Kidney tubule cell (primary cell): ENCODE measurements at regions not wholly inside any gene's neighbourhood (a gene's known extent, or its start where the extent isn't known, plus 50 kb on each side); places are given as distances from the start of the nearest gene placed in this dataset.
"Not testable (repeated sequence)": the region's sequence is repeated elsewhere in the genome, so short reads cannot be mapped to it uniquely, and the experiment has no call there.

Source experiments
- DNase-seq: peaks from one replicate; pipeline ENCODE4 v3.0.0-alpha.2; 2018; ENCODE audit warnings: low spot score

DNA sequence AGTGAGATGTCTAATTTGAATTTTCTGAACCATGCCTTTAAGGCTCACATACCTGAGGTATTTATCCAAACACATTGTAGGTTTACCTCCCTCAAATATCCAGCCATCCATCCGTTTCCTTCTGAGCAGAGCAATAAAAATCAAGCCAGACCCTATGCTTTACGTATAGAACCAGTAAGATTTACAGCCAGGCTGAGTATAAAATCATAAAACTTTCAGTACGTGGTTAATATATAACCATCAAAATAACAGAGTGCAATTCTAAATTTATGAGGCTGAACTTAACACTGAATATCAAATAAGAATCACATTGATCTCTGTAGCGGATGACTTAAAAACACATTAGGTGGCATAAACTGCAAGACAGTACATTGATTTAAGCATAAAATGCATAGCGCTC is 877.9 kb upstream of the WWC1 start:
- DNase-seq = no peak

DNA sequence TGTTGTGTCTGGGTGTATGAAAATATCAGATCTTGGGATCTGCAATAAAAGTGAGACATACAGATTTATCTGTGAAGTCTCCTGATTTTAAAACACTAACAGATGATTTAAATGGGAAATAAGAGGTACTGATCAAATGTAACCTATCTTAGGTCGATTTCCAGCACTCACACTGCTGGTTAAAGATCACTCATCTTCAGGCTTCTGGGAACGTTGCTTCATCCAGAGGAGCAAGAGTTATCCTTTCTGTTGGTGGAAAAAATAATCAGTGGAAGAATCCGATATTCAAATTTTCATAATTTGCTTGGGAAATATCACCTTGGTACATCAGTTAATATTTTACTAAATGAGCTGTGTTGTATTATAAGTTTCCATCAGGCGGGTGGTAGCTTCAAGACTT is 876.8 kb upstream of the WWC1 start:
- no peak for DNase-seq

DNA sequence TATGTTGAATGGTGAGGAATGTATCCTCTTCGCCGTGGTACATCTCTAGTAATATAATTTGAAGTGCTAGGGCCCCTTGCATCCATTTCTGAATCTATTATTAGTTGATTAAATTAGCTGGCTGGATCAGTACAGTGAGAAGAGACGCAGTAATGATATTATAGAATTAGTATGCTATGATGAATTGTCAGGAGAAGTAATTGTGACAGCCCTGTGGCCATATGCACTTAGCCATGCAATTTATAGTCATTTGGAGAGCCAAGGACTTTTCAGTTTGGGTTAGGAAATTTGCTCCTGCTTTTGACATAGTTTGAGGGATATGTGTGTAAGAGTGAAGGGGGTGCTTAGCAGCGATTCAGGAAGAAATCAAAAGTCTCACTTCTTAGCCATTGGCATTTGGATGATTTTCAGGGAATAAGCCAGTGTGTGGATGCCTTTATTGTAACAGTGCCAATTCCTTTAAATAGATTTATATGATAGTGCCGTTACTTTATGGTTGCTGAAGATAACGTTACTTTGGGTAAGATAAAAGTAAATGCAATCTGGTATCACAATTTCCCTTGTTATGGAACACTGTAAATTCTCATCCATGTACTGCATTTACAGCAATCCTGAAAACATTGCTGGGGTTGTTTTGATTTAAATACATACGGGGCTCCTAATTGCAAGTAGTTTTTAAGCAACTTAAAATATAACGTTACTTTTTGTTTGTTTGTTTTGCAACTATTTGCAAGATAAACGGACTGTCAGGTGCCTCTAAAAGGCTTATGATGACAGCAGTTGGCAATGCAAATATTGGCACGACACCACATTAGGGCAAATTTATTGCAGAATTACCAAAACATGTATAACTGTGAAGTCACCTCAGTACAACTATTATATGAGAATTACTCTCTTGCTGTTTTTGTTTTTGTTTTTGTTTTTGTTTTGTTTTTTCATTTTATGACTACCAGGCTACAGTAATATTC is 875.4 kb upstream of the WWC1 start:
- DNase-seq = no peak

DNA sequence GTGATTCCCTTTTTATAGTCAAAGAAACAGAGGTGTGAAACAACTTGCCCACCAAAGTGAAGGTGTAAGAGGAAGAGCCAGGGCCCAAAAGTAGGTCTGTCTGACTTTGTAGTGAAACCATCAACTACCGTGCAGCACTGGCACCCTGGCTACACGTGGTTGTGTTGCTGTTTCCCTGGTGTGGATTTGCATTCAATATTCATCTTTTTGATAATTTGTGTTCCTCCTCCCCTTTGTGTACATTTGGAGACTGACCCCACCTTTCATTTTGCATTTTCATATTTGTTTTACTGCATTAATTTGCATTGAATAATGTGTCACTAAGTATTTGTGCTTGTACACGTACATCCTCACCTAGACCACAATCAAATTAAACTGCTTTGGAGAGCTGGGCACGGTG is 873.8 kb upstream of the WWC1 start:
- DNase-seq = no peak

DNA sequence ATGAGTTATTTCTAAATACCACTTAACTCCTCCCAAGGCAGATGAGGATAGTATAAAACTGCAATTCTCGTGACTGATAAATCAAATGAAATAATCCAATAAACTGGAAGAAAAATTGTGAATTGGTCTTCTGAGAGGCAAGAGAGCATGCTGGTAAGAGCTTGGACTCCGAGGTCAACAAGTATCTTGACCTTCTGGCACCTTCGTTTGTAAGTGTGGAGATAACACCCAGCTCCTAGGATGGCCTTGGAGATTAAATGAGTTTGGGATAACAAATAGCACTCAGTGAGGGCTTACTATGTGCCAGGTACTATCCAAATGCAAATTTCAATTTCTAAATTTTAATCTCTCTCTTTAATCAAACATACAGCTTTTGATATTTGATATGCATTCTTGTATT is 866.3 kb upstream of the WWC1 start:
- DNase-seq = no peak

DNA sequence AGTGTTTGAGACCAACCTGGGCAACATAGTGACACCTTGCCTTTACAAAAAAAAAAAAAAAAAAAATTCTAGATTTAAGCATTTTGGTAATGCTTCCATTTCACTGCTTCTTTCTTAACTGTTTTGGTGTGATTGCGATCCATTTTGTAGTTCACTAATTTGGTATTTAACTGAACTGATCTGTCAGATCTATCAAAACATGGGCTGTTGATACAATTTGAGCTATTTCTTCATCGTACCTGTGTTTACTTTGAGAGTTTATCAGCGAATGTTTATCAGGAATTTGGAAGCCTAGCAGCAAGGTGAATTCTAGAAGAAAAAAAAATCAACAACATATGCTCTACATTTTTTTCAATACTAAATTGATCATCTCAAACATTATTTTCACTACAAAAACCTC is 864.9 kb upstream of the WWC1 start:
- DNase-seq = no peak

DNA sequence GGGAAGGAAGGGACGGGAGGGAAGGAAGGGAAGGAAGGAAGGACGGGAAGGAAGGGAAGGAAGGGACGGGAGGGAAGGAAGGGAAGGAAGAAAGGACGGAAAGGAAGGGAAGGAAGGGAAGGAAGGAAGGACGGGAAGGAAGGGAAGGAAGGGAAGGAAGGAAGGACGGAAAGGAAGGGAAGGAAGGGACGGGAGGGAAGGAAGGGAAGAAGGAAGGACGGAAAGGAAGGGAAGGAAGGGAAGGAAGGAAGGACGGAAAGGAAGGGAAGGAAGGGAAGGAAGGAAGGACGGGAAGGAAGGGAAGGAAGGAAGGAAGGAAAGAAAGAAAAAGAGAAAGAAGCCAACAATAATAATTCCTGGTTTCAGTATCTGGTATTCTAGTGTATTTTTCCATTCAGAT is 863.8 kb upstream of the WWC1 start:
- DNase-seq = not testable (repeated sequence)

DNA sequence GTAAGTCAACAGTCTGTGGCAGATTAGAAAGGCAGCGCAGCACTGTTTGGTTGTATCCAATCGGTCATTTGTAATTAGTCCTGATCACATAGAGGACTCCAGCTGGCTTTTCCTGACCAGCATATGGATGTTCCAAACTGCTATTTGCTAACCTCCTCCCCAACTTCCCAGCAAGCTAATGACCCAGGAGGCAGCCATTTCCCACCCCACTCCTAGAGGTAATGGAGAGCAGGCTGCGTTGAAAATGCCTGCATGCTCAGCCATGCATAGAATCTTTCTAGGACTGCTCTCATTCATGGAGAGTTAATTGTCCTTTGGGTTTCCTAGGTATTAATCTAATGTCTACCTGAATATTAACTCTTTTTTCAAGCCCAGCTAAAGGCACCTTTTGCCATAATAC is 850.6 kb upstream of the WWC1 start:
- no peak for DNase-seq

DNA sequence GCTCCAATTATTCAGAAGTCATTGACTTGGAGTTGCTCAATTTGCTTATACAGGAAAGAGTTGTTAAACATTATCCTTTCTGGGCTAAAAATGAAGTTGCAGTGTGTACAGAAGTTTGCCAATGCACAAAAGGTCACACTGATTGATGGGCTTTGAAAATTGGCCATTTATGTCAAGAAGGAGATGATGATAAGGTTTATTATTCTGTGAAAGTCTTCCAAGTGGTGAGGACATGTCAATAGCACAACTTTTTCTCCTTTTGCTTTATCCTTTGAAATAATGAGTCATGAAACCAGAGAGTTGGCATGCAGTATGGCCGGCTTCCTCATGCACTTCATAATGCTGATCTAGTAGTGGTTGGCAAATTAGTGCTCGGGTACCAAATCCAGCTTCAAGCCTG is 848.5 kb upstream of the WWC1 start:
- DNase-seq = peak; percentile 34

DNA sequence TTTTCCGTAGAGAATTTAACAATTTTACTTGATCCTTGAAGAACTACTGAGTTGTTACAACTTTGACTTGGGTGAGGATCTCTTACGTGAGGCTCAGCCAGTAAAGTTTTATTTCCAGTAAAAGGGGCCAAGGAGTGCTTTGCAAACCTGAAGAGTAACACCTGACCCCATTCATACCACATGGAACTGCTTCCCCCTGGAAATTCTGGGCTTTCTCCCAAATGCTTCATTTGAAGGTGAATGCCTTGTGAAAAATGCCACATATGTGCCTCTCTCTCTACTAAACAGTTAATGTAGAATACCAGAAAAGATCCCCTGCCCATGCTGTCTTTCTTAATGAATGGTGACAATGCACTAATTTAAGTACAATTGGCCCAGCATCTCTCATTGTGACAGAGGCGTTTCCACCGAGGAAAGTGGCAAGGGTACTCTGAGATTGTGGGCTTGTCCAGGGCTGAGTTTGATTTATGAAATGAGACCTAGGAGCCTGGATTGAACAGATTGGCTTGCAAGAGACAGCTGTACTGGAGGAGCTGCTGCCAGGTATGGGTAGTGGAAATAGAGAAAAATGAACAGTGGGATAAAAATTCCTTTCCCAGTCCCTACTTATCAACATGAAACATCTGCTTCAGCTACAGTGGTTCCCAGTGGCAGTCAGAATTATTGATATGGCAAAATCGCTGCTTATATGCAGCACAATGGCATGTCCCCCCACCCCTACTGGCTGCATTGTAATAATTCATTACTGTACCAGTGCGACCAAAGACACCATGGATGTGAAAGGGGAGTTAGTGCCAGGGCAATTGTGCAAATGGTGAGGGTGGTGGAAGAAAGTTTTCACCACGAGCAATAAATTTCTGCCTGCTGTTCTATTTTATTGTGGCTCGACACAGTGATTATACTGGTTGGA is 843.7 kb upstream of the WWC1 start:
- DNase-seq = no peak

DNA sequence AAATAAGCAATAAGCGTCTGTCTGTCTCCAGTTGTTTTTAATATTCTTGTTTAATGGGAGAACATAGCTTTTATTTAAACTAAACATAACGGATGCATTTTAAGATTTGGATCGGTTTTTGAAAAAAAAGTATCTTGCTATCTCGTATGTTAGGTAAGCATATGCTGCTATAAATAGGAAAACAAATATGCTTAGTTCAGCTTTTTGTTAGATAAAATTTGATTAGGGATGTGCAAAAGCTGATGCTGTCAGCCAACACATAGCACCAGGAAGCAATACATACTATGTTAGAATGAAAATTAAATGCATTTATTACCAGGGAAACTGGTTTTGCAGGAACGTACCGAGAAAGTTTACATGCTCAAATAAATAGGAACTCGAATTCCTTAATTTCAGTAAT is 843.1 kb upstream of the WWC1 start:
- DNase-seq = no peak

DNA sequence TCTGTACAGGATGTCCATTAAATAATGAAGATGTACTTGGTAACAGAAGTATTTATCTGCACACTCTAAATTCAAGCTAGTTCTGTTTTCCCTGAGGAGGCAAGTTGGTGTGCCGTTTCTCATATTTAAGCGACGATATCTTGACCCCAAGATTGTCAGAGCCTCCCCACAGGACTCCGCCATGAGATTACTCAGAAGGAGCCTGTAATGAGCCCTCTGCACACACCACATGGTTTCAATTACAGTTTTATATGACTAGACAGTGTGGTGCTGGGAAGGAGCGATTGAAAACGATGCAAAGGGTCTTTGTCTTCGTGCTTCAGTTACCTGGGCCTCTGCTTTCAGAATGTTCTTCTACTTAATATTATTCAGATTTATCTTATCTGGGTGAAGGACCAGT is 840.4 kb upstream of the WWC1 start:
- no peak for DNase-seq

DNA sequence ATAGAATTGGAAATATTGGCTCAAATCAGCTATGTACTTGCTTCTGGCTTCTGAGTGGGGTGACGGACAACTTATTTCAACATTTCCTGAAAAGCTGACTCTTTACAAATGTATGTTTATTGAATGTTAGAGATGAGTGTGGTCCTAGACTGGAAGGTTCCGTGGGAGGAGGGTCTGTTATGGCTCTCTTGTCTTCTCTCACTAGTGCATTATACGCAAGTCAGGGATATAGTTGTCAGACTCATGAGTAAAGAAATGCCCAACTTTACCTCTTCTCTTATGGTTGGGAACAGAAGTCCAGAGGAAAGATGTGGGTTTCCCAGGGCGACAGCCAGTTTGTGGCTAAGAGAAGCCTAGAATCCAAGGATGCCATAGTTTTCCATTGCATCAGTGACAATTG is 839.3 kb upstream of the WWC1 start:
- no peak for DNase-seq

DNA sequence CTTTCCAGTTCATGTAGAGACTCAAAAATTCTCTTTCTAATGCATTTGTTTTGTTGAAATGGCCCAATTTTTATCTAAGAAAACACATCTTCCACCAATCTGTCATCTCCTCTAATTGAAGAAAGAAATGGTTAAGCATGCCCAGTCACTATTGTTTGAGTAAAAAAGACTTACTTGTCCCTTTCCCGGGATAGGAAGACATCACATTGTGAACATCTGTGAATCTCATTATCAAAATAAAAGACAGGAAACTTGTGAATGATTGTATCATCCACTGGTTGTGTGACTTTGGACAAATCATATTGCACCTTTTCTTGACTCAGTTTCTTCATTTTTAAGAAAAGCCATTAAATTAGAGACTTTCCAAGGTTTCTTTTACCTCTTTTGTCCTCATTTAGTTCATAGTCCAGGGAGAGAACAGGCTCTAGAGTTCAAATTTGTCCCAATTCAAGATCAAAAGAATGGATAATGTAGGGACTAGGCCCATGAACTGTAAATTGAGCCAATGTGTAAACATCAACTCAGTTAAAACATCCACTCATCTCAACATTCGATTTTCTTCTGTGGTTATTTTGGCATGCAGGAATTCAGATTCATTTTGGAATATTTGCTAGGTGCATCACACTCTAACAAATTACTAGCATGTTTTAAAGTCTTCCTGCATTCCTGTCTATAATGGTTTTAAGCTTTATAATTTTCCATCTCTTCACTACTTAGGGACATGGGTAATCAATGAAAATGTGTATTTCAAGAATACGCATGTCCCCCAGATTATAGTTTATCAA is 838.0 kb upstream of the WWC1 start:
- DNase-seq = no peak

DNA sequence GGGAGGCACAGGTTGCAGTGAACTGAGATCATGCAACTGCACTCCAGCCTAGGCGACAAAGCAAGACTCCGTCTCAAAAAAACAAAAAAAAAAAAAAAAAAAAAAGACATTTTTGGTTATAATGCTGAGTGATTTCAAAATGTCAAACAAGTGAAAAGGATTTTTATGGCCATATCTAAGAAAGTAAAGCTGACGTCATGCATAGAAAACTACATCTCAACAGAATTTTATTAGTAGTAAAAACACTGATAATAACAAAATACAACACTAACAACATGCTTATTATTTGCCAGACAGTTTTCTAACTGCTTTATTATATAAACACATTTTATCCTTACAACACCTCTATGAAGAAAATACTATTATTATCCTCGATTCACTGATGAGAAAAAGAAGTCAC is 833.0 kb upstream of the WWC1 start:
- no peak for DNase-seq

DNA sequence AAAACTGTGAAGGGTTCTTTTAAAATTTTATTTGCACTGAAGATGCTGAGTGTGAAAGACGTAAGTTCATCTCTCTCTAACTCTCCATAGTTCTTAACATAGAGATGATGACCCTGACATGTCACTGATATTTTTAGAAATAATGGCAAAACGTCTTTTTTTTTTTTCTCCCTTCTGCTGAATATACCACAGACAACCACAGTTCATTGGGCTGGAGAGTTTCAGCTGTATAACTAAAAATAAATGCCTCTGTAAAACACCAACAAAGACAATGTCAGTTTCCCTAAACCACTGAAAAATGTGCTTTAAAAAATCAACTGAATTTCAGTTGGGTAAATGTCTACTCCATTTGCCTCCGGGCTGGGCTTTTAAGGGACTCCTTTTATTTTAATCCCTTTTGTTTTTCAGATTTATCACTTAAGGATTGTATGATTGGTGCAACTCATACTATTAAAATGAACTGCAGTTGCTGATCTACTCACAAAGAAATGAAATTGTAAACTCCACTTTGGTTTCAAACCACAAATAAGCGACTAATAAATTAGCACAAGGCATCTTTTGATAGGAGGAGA is 830.9 kb upstream of the WWC1 start:
- no peak for DNase-seq

DNA sequence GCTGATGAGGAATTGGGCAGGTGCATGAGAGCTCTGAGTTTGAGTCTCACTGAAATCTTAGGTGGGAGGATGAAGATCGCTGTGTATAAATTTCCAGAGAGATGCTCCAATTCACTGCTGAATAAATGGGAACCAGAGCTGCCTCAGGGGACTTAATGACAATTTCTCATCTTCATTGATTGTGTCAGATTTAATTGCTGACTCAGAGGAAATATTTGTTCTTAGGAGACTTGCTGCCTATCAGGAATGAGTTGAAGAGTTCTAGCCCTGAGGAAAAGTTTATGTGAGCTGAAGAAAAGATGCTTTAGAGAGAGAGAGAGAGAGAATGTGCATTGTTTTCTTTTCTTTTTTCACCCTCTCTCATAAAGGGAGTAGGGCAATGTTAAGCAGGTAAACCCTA is 827.5 kb upstream of the WWC1 start:
- DNase-seq = no peak

DNA sequence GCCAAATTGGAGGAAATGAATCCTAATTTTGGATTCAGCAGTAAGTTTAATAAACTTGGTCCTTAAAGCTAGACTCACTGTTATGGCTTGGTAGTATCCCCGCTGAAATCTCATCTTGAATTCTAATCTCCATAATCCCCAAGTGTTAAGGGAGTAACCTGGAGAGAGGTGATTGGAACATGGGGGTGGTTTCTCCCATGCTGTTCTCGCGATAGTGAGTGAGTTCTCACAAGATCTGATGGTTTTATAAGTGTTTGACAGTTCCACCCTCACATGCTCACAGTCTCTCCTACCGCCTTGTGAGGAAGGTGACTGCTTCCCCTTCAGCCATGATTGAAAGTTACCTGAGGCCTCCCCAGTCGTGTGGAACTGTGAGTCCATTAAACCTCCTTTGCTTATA is 824.5 kb upstream of the WWC1 start:
- no peak for DNase-seq

DNA sequence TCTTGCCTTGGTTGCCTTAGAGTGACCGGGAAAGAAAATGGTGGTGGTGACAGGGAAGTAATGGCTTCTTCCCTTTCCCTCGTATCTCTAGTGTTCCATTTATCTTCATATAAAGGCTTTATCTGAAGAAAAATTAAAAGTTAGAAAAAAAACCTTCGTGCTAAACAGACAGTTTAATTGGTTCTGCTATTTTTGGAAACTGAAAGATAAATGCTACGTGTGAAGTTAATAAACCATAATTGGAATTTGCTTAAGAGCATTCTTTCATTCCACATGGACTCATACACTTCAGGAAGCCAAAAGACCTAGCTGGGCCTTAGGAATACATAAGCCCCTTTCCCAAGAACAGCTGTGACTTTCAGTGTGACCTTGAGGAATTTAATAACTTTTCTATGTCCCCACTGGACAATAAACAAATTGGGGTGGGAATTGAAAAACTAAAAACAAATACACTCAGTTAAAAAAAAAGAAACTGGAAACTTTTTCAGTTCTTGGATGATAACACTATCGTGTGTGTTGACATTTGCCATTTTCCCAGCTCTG is 818.8 kb upstream of the WWC1 start:
- DNase-seq = no peak

DNA sequence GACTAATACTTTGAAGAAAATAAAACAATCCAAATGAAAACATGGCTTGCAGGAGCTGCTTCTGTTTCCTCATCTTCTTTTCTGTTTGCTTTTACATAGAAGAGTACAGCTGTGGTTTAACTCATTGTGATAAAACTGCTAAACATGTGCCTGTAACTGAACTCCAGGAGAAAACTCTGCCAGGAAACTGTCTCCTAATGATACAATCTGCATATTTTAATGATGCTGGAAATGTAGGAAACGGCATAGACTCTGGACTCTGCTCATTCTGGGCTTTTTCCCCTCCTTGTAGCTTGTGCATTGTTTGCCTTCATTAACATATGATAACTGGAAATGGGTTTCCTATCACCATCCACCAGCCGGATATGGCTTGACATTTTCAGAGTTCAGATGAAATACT is 813.3 kb upstream of the WWC1 start:
- no peak for DNase-seq

DNA sequence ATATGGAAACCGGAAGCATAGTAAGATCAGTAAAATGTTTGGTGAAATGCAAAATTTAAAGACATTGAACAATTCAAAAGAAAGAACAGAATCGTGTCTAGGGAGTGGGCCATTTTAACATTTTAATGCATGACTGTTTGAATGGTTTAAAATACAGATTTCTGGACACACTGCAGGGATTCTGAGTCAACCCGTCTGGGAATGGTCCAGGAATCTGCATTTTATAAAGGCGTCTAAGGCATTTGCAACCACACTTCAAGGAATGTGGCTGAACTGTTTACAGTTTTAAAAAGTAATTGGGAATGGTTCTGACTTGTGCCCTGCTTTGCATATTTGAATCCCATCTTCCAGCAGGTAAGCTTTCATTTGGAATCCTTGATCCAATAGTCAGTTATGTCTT is 811.7 kb upstream of the WWC1 start:
- DNase-seq = no peak

DNA sequence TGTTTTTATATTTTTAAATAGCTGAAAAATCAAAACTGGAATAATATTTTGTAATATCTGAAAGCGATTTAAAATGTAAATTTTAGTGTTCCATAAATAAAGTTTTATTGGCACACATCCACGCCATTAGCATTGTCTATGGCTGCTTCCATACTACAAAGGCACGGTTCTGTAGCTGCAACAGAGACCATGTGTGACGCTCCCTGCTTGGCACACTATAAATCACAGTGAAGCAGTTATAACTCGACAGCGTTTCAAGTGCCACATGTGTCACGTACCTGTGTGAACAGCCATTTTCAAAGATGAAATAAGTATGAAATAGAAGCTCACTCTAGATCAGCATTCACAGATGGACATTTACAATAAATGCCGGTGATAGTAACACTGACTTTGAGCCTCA is 810.1 kb upstream of the WWC1 start:
- DNase-seq = no peak
